ENCODE measurements at regions not wholly inside any gene's neighbourhood (a gene's known extent, or its start where the extent isn't known, plus 50 kb on each side); places are given as distances from the start of the nearest gene placed in this dataset.

GRCh38 chr2:209322041-209322440 lies 101.8 kb upstream of the MAP2 start:
- no peak for TF ChIP-seq CTCF (IDR thresholded peaks at IDR 0.05; ENCODE audit: insufficient read depth, low read length, poor library complexity, severe bottlenecking)
- no peak overlapping the region for H3K4me3 ChIP-seq (replicated peaks; ENCODE audit: low read depth, low read length)
- no peak for DNase-seq (ENCODE audit: extremely low read depth, insufficient read length)
- H3K27me3 ChIP-seq (replicated peaks; ENCODE audit: control insufficient read depth, insufficient read depth, low read length) = no peaks in the 10 kb centered on the region
- H3K36me3 ChIP-seq (ENCODE audit: control insufficient read depth, insufficient read depth, low read length) = no peaks in the 10 kb centered on the region

DNA sequence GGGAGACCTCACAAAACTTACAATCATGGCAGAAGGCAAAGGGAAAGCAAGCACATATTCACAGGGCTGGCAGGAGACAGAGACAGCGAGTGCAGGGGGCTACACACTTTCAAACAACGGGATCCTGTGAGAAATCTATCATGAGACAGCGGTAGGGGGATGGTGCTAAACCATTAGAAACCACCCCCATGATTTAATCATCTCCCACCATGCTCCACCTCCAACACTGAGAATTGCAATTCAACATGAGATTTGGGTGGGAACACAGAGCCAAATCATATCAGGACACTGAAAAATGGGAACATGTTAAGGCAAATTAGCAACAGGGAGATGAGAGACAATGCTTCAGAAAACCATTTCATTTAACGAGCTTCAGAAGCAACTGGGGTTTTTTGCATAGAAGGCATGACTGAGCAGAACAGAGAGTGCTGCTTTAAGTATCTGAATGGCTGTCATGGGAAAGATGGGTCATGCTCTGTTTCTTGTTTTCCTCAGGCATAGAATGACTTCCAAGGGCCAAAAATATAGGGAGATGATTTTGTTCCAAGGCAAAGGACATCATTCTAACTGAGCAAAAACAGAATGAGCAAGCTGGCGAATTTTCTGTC lies 100.8 kb upstream of the MAP2 start:
- no peak for TF ChIP-seq CTCF (IDR thresholded peaks at IDR 0.05; ENCODE audit: insufficient read depth, low read length, poor library complexity, severe bottlenecking)
- no peaks in the 10 kb centered on the region for H3K36me3 ChIP-seq (ENCODE audit: control insufficient read depth, insufficient read depth, low read length)
- no peak for DNase-seq (ENCODE audit: extremely low read depth, insufficient read length)
- no peak overlapping the region for H3K4me3 ChIP-seq (replicated peaks; ENCODE audit: low read depth, low read length)
- H3K27me3 ChIP-seq (replicated peaks; ENCODE audit: control insufficient read depth, insufficient read depth, low read length) = no peaks in the 10 kb centered on the region

GRCh38 chr2:209323738-209324137 lies 100.1 kb upstream of the MAP2 start:
- Histone ChIP-seq H3K27me3 (replicated peaks; ENCODE audit: control insufficient read depth, insufficient read depth, low read length) (no peaks in the 10 kb centered on the region), H3K4me3 (replicated peaks; ENCODE audit: low read depth, low read length) (no peak overlapping the region), H3K36me3 (ENCODE audit: control insufficient read depth, insufficient read depth, low read length) (no peaks in the 10 kb centered on the region)
- no peak for TF ChIP-seq CTCF (IDR thresholded peaks at IDR 0.05; ENCODE audit: insufficient read depth, low read length, poor library complexity, severe bottlenecking)
- no peak for DNase-seq (ENCODE audit: extremely low read depth, insufficient read length)

- Histone ChIP-seq H3K27me3 (replicated peaks; ENCODE audit: control insufficient read depth, insufficient read depth, low read length) (no peaks in the 10 kb centered on the region), H3K4me3 (replicated peaks; ENCODE audit: low read depth, low read length) (no peak overlapping the region), H3K36me3 (ENCODE audit: control insufficient read depth, insufficient read depth, low read length) (no peaks in the 10 kb centered on the region)
- DNase-seq (ENCODE audit: extremely low read depth, insufficient read length) = no peak
- TF ChIP-seq CTCF (IDR thresholded peaks at IDR 0.05; ENCODE audit: insufficient read depth, low read length, poor library complexity, severe bottlenecking) = no peak
Measured at GRCh38 chr2:209324281-209324680, 99.6 kb upstream of the MAP2 start.

DNA sequence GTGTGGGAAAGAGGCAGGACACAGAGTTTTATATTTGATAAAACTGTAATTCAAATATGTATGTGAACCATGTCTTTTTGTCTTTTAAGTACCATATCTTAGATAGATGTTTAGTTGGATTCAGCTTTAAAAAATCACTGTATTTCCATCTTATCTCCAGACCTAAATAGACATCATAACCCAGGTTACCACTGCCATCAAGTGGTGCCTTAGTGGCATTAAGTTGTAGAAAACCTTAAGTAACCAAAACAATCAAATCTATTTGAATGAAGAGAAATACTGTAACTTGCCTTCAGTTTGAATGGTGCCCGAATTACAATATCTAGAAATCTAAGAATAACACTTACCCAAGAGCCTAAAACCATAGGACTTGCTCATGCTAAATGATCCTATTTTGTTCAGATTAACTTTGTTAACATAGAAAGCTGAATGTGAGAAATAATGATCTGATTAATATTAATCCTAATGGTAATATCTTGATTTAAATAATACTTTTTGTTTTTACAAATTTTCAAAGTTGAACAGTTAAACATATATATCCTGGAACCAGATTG lies 92.5 kb upstream of the MAP2 start:
- TF ChIP-seq CTCF (IDR thresholded peaks at IDR 0.05; ENCODE audit: insufficient read depth, low read length, poor library complexity, severe bottlenecking) = peak; percentile 34
- H3K36me3 ChIP-seq (ENCODE audit: control insufficient read depth, insufficient read depth, low read length) = no peaks in the 10 kb centered on the region
- no peak for DNase-seq (ENCODE audit: extremely low read depth, insufficient read length)
- no peaks in the 10 kb centered on the region for H3K27me3 ChIP-seq (replicated peaks; ENCODE audit: control insufficient read depth, insufficient read depth, low read length)
- H3K4me3 ChIP-seq (replicated peaks; ENCODE audit: low read depth, low read length) = no peak overlapping the region
